ENCODE measurements at regions not wholly inside any gene's neighbourhood (a gene's known extent, or its start where the extent isn't known, plus 50 kb on each side); places are given as distances from the start of the nearest gene placed in this dataset.
A peak's percentile ranks its signal among the peaks of the same experiment; 100 is the strongest.

GRCh38 chr10:121165276-121165675, 314.1 kb downstream of the WDR11 start:
- Histone ChIP-seq H3K27ac (no peak overlapping the region), H3K36me3 (replicated peaks in 1 of 2; ENCODE audit: insufficient read depth in 1 of 2, low read depth in 2 of 2) (no peaks in the 10 kb centered on the region), H3K4me3 (no peak overlapping the region), H3K4me1 (no peaks in the 10 kb centered on the region), H3K9me3 (no peaks in the 10 kb centered on the region), H3K27me3 (no peaks in the 10 kb centered on the region)
- ATAC-seq, result no peak
- no peak for DNase-seq
- no peak for TF ChIP-seq POLR2A (IDR thresholded peaks at IDR 0.05)
- no peak for TF ChIP-seq CTCF (IDR thresholded peaks at IDR 0.05)
- intact Hi-C loops (cut with DNase I), result no loop called here
- 76 to 81% methylated on average over 4 of the region's 4 CpGs for WGBS, 2 donors

GRCh38 chr10:121167534-121168243, 316.5 kb downstream of the WDR11 start:
- H3K27me3 ChIP-seq, result no peaks in the 10 kb centered on the region
- intact Hi-C loops (cut with DNase I), result no loop called here
- H3K4me1 ChIP-seq, result no peaks in the 10 kb centered on the region
- H3K4me3 ChIP-seq, result no peak overlapping the region
- ATAC-seq, result no peak
- 31 to 41% methylated on average over 10 of the region's 10 CpGs for WGBS, 2 donors
- no peaks in the 10 kb centered on the region for H3K36me3 ChIP-seq (replicated peaks in 1 of 2; ENCODE audit: insufficient read depth in 1 of 2, low read depth in 2 of 2)
- TF ChIP-seq POLR2A (IDR thresholded peaks at IDR 0.05), result no peak
- no peak for TF ChIP-seq CTCF (IDR thresholded peaks at IDR 0.05)
- H3K9me3 ChIP-seq, result no peaks in the 10 kb centered on the region
- H3K27ac ChIP-seq, result no peak overlapping the region
- no peak for DNase-seq

- Histone ChIP-seq H3K27me3 (no peaks in the 10 kb centered on the region), H3K9me3 (no peaks in the 10 kb centered on the region), H3K4me1 (no peaks in the 10 kb centered on the region), H3K27ac (no peak overlapping the region), H3K4me3 (no peak overlapping the region), H3K36me3 (replicated peaks in 1 of 2; ENCODE audit: insufficient read depth in 1 of 2, low read depth in 2 of 2) (no peaks in the 10 kb centered on the region)
- WGBS, 2 donors, result 67% methylated on average over 5 of the region's 5 CpGs
- ATAC-seq (no peak), DNase-seq (no peak)
- intact Hi-C loops (cut with DNase I), result no loop called here
- TF ChIP-seq CTCF (IDR thresholded peaks at IDR 0.05), result peak in 1 of 7 experiments; percentile 2
- TF ChIP-seq POLR2A (IDR thresholded peaks at IDR 0.05), result no peak
Measured at GRCh38 chr10:121168545-121169216, 317.5 kb downstream of the WDR11 start.

- ATAC-seq, result no peak
- Histone ChIP-seq H3K4me3 (no peak overlapping the region), H3K27me3 (no peaks in the 10 kb centered on the region), H3K9me3 (no peaks in the 10 kb centered on the region), H3K36me3 (replicated peaks in 1 of 2; ENCODE audit: insufficient read depth in 1 of 2, low read depth in 2 of 2) (no peaks in the 10 kb centered on the region), H3K27ac (no peak overlapping the region), H3K4me1 (no peaks in the 10 kb centered on the region)
- no peak for TF ChIP-seq POLR2A (IDR thresholded peaks at IDR 0.05)
- no peak for TF ChIP-seq CTCF (IDR thresholded peaks at IDR 0.05)
- WGBS, 2 donors, result 76 to 80% methylated on average over 3 of the region's 3 CpGs
- intact Hi-C loops (cut with DNase I), result no loop called here
- DNase-seq, result no peak
Measured at GRCh38 chr10:121169406-121169805, 318.2 kb downstream of the WDR11 start.
